H1 (cell line): ENCODE measurements at regions not wholly inside any gene's neighbourhood (a gene's known extent, or its start where the extent isn't known, plus 50 kb on each side); places are given as distances from the start of the nearest gene placed in this dataset.

ENCODE experiments used
- ATF3 ChIP-seq: IDR thresholded peaks from 2 replicates; pipeline ENCODE4 v1.6.1; 2011; ENCODE audit warnings: low read depth, mild to moderate bottlenecking, low read length; ENCODE audit not compliant: insufficient read depth
- CHD1 ChIP-seq: IDR thresholded peaks from 2 replicates; pipeline ENCODE4 v1.6.1; 2012; ENCODE audit warnings: low read depth, low read length, improper control_type of control experiment
- CREB1 ChIP-seq: IDR thresholded peaks from 2 replicates; pipeline ENCODE4 v1.6.1; 2012; ENCODE audit warnings: inconsistent platforms
- CTCF ChIP-seq, 3 experiments: IDR thresholded peaks; 1 replicate in 2 of 3; 2 replicates in 1 of 3; pipeline versions ENCODE4 v1.5.1 to v1.6.1; 2011; ENCODE audit warnings: low read length in 3 of 3, mild to moderate bottlenecking in 3 of 3, inconsistent platforms in 2 of 3, low read depth in 1 of 3, moderate library complexity in 1 of 3; ENCODE audit not compliant: insufficient read depth in 1 of 3; ENCODE audit errors: control extremely low read depth in 1 of 3
- KDM1A ChIP-seq: fragments of 200-600, 300-600 bp; sonication (generic); IDR thresholded peaks from 2 replicates; pipeline ENCODE4 v1.7.1; 2016; ENCODE audit warnings: mild to moderate bottlenecking, low read length, borderline replicate concordance
- KDM5A ChIP-seq: fragments of 200-600 bp; IDR thresholded peaks from 2 replicates; pipeline ENCODE4 v1.7.1; 2012; ENCODE audit warnings: mild to moderate bottlenecking, low read length, inconsistent platforms, mixed read lengths
- POLR2A ChIP-seq, 2 experiments: IDR thresholded peaks; 1 replicate in 1 of 2; 2 replicates in 1 of 2; pipeline ENCODE4 v1.6.1; 2011; ENCODE audit warnings: low read depth in 2 of 2, low read length in 2 of 2, mild to moderate bottlenecking in 2 of 2; ENCODE audit errors: control extremely low read depth in 1 of 2
- POLR2AphosphoS5 ChIP-seq: IDR thresholded peaks from 2 replicates; pipeline ENCODE4 v1.6.1; 2011; ENCODE audit warnings: low read depth, low read length
- TAF1 ChIP-seq: IDR thresholded peaks from 2 replicates; pipeline ENCODE4 v1.6.1; 2011; ENCODE audit warnings: mild to moderate bottlenecking, low read depth, low read length
- TAF7 ChIP-seq: optimal IDR thresholded peaks from 2 replicates; pipeline ENCODE3; 2011; ENCODE audit warnings: low read depth, mild to moderate bottlenecking, inconsistent platforms, low read length, moderate library complexity, borderline replicate concordance
- TEAD4 ChIP-seq: IDR thresholded peaks from 2 replicates; pipeline ENCODE4 v1.6.1; 2012; ENCODE audit warnings: low read depth, low read length, inconsistent platforms, mixed read lengths

GRCh38 chr3:23746441-23746840, 59.3 kb upstream of the UBE2E1 start:
- TF ChIP-seq CTCF (IDR thresholded peaks at IDR 0.05; ENCODE audit: control extremely low read depth in 1 of 3, insufficient read depth in 1 of 3, low read depth in 1 of 3, low read length in 3 of 3) (no peak), KDM1A (no peak), CHD1 (no peak), KDM5A (no peak), POLR2AphosphoS5 (no peak), TAF7 (no peak), ATF3 (no peak), POLR2A (IDR thresholded peaks at IDR 0.05; ENCODE audit: control extremely low read depth in 1 of 2, low read depth in 2 of 2, low read length in 2 of 2) (no peak), TAF1 (no peak), TEAD4 (no peak), CREB1 (no peak)
